ENCODE measurements at regions not wholly inside any gene's neighbourhood (a gene's known extent, or its start where the extent isn't known, plus 50 kb on each side); places are given as distances from the start of the nearest gene placed in this dataset.

GRCh38 chr15:66866656-66867055, 164.6 kb downstream of the SMAD6 start:
- TF ChIP-seq CTCF (conservative IDR thresholded peaks at IDR 0.05): no peak
- TF ChIP-seq ZFX (IDR thresholded peaks at IDR 0.05): no peak
